Left cardiac atrium (tissue), 4 donors: ENCODE measurements at regions not wholly inside any gene's neighbourhood (a gene's known extent, or its start where the extent isn't known, plus 50 kb on each side); places are given as distances from the start of the nearest gene placed in this dataset.
"Not testable (repeated sequence)": the region's sequence is repeated elsewhere in the genome, so short reads cannot be mapped to it uniquely, and the experiment has no call there.

Experiments used
- ATAC-seq, 2 donors: fragments of 200-7000 bp; cut with Tn5 transposase; one replicate each; pipeline ENCODE4 v1.9.1; 2020; ENCODE audit warnings: mild to moderate bottlenecking in 2 of 2, moderate library complexity in 2 of 2
- DNase-seq: peaks from one replicate; pipeline ENCODE4 v3.0.0-alpha.2; 2020
- intact Hi-C, 2 donors: fragments of 100-400 bp; cut with DNase I; formaldehyde crosslinking; loops; one replicate each; pipeline versions ENCODE4 v1.14.1 to v1.15.1; 2022 to 2023
- microRNA-seq, 2 donors: library from miRNA; unstranded; fragments of <30 nt; microRNA quantifications; one replicate each; pipeline ENCODE4 v1.2.0, GENCODE V29; 2020
- donor health status: DM: no; HTN: yes; CAD: no.
- donor health status: DM: no; HTN: yes; CAD: no; lungs with severe emphysema.
- donor health status: DM: yes; HTN: yes; CAD: no.
- donor health status: Dilated cardiomyopathy.

DNA sequence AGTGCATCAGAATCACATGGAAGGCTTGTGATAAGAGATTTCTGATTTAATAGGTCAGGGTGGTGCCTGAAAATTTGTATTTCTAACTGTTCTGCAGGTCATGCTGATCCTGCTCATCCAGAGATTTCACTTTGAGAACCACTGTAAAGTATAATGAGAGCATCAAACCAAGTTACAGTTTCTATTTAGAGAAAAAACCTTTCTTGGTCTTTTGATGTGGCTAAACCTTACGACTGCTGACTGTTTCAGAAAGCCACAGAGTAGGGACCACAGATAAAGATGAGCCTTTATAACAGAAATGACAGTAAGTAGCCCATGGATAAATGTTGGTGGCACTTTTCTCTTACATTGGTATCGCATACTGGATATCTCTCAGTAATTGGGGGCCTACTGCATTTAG is 109.4 kb upstream of the FANCL start:
- intact Hi-C loops = no loop called here
- DNase-seq (no peak), ATAC-seq (no peak)

DNA sequence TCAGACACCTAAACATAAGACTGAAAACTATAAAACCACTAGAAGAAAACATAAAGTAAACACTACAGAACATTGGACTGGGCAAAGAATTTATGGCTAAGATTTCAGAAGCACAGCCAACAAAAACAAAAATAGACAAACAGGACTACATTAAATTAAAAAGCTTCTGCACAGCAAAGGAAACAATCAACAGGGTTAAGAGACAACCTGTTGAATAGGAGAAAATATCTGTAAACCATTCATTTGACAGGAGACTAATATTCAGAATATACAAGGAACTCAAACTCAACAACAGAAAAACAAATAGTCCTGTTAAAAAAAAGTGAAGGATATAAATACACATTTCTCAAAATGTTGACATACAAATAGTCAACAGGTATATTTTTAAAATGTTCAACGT is 106.7 kb upstream of the FANCL start:
- no peak for ATAC-seq
- no peak for DNase-seq
- intact Hi-C loops = no loop called here

DNA sequence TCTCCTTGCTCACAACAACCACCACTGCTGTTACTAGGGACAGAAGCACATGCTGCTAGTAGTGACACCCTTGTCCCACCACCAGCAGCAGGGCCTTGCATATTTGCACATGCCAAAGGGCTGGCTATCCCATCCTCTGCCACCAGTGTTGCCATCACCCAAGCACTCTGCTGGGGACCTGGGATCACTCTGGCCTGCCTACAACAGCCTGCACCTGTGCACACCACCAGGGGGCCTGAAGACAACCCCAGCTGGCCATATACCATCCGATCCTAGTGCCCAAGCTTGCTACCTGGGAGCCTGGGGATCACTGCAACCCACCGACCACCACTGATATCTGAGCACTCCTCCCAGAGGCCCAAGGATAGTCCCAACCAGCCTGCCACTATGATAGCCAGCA is 99.9 kb upstream of the FANCL start:
- DNase-seq (no peak), ATAC-seq (no peak)
- intact Hi-C loops = no loop called here

DNA sequence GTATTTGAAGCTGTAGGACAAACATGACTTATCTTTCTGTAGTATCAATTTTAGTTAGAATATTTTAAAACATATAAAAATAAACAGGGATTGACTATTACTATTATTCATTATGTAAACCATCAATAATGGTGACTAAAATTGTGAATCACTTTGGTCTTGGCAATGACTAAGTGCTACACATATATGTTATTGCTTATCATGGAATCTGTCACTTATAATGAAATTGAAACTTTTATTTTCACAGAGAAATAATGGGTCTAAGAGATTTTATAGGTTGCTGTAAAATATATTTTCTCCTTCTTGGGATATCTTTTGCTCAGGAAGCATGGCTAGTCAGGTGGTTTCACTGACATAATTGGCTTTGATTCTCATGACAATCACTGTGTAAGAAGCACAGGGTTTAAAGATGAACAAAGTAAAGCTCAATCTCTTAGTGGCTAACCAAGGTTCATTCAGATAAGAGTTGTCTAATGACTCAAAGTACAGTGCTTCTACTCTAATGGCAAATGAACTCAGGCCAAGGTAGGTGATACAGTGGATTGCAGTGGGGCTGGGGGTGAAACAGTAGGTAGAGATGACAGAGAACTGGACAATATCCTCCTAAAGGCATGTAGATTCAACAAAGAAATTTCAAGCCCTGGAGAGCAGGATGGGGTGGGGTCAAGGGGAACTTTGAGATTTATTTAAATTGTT is 98.6 kb upstream of the FANCL start:
- intact Hi-C loops = no loop called here

DNA sequence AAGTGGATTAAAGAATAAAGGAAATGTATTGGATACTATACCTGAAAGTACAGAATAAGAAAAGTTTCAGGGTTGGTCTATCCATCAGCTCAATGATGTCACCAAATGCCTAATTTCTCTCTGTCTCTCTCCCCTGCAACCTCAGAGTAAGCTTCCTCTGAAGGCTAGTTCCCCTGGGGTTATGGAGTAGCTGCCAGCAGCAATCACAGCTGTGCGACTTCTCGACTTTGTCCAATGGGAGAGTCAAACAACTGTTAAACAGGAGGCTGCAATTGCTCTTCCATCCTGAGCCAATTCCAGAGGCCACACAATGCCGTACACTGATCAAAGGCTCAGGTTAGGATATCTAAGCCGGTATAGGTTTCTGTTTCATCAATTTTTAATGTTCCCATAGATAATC is 95.3 kb upstream of the FANCL start:
- DNase-seq (no peak), ATAC-seq (no peak)
- intact Hi-C loops = no loop called here

More for the DNA sequence above, 98.6 kb upstream of the FANCL start:
- DNase-seq (no peak), ATAC-seq (no peak)

DNA sequence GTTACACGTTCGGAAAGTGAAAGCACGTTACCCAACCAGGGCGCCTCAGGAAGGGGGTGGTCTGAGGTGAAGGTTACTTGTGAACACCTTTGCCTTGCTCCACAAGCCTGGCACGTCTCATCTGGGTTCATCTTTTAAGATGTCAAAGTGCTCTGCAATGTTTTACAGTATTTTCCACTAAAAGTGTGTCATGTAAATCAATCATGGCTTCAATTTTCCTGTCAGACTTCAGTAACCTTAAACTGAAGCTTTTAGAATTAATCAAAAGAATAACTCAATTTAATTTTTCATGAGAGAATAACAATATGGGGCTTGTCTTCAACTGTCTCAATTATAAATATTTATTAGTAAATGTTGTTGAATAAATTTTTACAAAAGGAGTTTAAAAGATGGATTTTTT is 93.3 kb upstream of the FANCL start:
- DNase-seq = no peak
- intact Hi-C loops = no loop called here
- ATAC-seq = no peak

DNA sequence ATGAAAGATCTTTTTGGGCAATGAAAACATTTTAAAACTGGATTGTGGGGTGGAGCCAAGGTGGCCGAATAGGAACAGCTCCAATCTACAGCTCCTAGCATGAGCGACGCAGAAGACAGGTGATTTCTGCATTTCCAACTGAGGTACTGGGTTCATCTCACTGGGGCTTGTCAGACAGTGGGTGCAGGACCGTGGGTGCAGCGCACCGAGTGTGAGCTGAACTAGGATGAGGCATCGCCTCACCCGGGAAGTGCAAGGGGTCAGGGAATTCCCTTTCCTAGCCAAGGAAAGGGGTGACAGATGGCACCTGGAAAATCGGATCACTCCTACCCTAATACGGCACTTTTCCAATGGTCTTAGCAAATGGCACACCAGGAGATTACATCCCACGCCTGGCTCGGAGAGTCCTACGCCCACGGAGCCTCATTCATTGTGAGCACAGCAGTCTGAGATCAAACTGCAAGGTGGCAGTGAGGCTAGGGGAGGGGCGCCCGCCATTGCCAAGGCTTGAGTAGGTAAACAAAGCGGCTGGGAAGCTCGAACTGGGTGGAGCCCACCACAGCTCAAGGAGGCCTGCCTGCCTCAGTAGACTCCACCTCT is 84.3 kb upstream of the FANCL start:
- not testable (repeated sequence) for DNase-seq

DNA sequence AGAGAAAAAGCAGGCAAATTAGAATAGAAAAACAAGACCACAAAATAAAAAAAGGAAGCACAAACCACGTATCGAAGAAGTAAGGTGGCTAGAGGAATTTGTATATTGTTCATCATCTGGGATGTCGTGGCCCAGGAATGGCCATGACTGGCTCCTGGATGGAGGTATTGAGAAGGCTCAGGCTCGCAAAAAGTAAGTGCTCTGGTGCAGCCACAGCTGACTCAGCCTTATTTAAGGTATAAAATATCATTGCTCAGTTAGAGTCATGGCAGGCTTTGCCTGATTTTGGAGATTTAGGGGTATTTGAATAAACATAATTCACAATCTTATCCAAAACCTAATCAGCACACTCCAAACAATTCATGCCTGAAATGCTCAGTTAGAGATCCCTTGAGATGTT is 78.4 kb upstream of the FANCL start:
- intact Hi-C loops = no loop called here
- DNase-seq = no peak
- ATAC-seq = no peak

More for the DNA sequence above, 84.3 kb upstream of the FANCL start:
- intact Hi-C loops, ATAC-seq: not testable (repeated sequence)

DNA sequence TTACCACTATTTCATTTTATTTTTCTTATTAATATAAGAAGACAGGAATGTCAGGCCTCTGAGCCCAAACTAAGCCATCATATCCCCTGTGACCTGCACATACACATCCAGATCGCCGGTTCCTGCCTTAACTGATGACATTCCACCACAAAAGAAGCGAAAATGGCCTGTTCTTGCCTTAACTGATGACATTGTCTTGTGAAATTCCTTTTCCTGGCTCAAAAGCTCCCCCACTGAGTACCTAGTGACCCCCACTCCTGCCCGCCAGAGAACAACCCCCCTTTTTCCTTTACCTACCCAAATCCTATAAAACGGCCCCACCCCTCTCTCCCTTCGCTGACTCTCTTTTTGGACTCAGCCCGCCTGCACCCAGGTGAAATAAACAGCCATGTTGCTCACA is 77.8 kb upstream of the FANCL start:
- ATAC-seq, intact Hi-C loops, DNase-seq: not testable (repeated sequence)

DNA sequence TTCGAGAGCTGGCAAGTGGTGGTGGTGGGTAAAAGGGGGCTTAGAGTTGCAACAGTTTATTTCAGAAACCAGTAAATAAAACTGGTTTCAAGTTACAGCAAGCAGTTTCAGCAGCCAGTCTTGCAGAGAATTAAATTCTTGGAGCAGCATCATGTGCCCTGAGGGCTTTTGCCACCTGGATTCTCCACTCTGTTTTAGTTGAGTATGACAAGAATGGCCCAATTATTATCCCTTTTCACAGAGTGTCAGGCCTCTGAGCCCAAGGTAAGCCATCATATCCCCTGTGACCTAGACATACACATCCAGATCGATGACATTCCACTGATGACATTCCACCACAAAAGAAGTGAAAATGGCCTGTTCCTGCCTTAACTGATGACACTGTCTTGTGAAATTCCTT is 72.8 kb upstream of the FANCL start:
- DNase-seq = no peak
- no peak for ATAC-seq
- intact Hi-C loops = no loop called here

DNA sequence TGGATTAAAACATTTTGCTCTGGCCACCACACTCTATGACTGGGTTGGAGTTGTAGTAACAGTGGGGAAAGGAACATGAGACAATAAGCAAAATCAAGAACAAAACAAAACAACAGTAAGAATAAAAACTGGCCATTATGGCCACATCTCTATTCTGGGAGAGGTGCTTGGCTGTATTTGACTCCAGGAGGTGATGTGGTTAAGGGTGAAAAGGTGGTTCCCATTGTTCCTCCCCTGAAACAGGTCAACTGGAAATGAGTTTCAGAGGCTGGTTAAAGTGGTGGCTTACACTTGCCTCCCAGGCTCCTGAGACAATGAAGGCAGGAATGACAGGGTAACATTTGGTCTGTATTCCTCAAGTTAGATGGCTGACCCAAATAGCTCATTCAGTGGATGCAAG is 67.3 kb upstream of the FANCL start:
- no peak for DNase-seq
- intact Hi-C loops = no loop called here
- no peak for ATAC-seq

DNA sequence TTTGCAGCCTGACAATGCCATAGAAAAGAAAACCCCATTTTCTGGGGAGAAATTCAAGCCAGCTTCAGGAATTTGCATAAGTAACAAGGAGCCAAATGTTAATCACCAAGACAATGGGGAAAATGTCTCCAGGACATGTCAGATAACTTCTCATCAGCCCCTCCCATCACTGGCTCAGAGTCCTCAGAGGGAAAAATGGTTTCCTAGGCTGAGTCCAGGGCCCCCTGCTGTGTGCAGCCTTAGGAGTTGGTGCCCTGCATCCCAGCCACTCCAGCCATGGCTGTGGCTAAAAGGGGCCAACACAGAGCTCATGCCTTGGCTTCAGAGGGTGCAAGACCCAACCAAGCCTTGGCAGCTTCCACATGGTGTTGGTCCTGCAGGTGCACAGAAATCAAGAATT is 63.7 kb upstream of the FANCL start:
- ATAC-seq = no peak
- no peak for DNase-seq
- intact Hi-C loops = no loop called here

DNA sequence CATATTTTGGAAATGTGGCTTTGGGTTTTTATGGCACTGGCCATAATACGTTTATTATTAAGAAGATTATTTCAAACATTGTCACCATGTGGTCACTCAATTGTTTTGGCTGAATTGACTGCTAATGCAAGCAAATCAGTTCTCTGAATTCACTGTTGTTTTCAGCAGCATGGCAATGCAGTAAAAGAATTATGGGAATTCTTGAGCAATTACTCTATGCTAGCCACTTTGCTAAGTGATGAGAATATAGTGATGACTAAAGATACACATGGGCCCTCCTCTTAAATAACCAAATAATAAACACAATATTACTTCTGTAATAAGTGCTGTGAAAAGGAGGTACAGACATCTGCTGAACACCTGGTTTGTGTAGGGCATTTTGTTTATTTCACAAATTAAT is 58.0 kb upstream of the FANCL start:
- ATAC-seq = no peak
- intact Hi-C loops = no loop called here
- DNase-seq = no peak

DNA sequence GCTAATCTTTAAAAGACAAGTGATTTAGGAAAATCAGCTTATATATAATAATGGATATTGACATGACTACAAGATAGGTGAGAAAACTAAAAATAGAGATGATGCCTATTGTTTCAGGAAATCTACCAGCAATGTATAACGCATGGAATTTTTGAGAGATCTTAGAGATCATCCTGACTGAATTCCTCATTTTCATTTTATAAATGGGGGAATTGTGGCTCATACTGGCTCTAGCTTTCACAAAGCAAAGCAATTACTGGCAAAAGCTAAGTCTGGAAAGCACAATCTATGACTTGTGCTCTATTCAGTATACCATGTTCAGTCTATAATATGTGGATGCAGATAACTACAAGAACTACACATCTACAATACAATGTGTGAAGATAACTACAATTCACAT is 51.9 kb upstream of the FANCL start:
- ATAC-seq (no peak), DNase-seq (no peak)
- intact Hi-C loops = no loop called here

DNA sequence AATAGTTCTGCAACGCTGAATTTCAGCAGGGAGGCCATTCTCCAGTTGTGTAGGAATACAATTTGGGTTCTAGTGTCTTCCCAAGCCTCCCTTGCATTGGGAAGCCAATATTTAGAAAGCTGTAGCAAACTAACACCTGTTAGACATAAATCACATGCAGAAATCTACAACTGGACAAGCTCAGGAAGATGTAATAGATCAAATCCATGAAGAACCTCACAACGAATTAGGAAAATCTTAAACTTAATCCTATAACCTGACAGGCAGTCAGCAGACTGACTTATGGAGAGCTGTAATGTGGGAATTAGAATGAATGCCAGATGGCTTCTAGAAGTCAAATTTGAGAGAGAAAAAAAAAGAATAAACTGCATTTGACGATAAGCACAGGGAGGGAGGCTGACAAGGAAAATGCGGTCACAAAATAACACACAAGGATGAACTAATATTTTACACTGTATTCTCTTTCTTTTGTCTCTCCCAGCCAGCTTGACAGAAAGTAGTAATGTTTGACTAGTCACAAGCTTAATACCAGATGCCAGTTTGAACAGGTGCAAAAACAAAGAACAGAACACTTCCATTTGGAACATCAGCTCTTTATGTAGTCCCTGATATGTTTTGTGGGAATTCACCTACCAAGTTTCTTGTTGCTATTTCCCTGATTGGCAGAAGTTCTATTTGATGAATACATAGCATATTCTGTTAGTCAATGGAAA is 50.8 kb upstream of the FANCL start:
- DNase-seq (no peak), ATAC-seq (no peak)
- intact Hi-C loops = no loop called here

Small RNA genes lying in the stretch of these regions (microRNA-seq; reads per million reads assigned to microRNA genes)
- gene MIR4432 = 0 reads per million in 2 donors
